Upper lobe of left lung (tissue), 4 donors: ENCODE measurements at regions not wholly inside any gene's neighbourhood (a gene's known extent, or its start where the extent isn't known, plus 50 kb on each side); places are given as distances from the start of the nearest gene placed in this dataset.

Experiments
- EP300 ChIP-seq, 4 donors: sonication (generic); formaldehyde crosslinking; IDR thresholded peaks; one replicate each; pipeline ENCODE4 v1.5.1; 2017; ENCODE audit warnings: antibody characterized with exemption in 4 of 4, control low read depth in 2 of 4
- POLR2A ChIP-seq, 4 donors: fragments of 450-650 bp; IDR thresholded peaks; one replicate each; pipeline ENCODE4 v1.5.1; 2016 to 2017; ENCODE audit warnings: antibody characterized with exemption in 4 of 4, mild to moderate bottlenecking in 2 of 4
- POLR2AphosphoS5 ChIP-seq, 2 donors: sonication (generic); formaldehyde crosslinking; IDR thresholded peaks; one replicate each; pipeline ENCODE4 v1.5.1; 2017; ENCODE audit warnings: antibody characterized with exemption in 2 of 2
- TF ChIP-seq, protein P1 (sequence below), 6 experiments: fragments of 450-650 bp in 4 of 6; fragments of 200-600 bp in 2 of 6; sonication (generic) in 2 of 6; IDR thresholded peaks; one replicate each; pipeline ENCODE4 v1.5.1; 2016 to 2019; ENCODE audit warnings: antibody characterized with exemption in 6 of 6

DNA sequence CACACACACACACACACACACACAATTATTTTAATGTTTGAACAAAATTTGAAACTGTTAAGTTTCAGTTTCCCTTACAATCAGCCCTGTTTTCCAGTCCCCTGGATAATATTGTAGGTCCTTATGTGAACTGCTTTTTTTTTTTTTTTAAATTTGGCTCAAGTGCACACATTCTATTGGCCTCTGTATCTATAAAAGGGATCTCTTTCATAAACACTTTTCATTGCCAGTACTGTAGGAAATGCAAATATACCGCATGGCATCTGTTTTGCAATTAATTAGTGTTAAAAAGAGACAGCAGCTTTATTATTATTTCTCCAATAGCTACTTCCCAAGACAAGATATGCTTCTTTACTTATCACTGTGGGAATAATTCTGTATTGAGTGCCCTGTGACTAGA is 738.7 kb downstream of the EPHA4 start:
- TF ChIP-seq, protein P1, sequence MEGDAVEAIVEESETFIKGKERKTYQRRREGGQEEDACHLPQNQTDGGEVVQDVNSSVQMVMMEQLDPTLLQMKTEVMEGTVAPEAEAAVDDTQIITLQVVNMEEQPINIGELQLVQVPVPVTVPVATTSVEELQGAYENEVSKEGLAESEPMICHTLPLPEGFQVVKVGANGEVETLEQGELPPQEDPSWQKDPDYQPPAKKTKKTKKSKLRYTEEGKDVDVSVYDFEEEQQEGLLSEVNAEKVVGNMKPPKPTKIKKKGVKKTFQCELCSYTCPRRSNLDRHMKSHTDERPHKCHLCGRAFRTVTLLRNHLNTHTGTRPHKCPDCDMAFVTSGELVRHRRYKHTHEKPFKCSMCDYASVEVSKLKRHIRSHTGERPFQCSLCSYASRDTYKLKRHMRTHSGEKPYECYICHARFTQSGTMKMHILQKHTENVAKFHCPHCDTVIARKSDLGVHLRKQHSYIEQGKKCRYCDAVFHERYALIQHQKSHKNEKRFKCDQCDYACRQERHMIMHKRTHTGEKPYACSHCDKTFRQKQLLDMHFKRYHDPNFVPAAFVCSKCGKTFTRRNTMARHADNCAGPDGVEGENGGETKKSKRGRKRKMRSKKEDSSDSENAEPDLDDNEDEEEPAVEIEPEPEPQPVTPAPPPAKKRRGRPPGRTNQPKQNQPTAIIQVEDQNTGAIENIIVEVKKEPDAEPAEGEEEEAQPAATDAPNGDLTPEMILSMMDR (IDR thresholded peaks at IDR 0.05) = no peak
- no peak for TF ChIP-seq POLR2AphosphoS5 (IDR thresholded peaks at IDR 0.05)
- no peak for TF ChIP-seq POLR2A (IDR thresholded peaks at IDR 0.05)
- no peak for TF ChIP-seq EP300 (IDR thresholded peaks at IDR 0.05)
